Occipital lobe (tissue), 2 donors: ENCODE measurements at regions not wholly inside any gene's neighbourhood (a gene's known extent, or its start where the extent isn't known, plus 50 kb on each side); places are given as distances from the start of the nearest gene placed in this dataset. TPM values are rescaled to one million over a fixed set of nuclear protein-coding genes. Genes with fewer than 3 reads are reported as not detected.

Experiments used
- DNase-seq: peaks from one replicate; lab custom pipeline; 2025; lab: John Stamatoyannopoulos, UW
- small RNA-seq: library from RNA; depleted of rRNA; stranded (forward); fragments of <200 nt; gene quantifications from one replicate; pipeline ENCODE3, GENCODE V24; 2014

GRCh38 chr11:15897211-15897960 lies 459.0 kb downstream of the SOX6 start:
- no peak for DNase-seq

GRCh38 chr11:15901054-15901453 lies 455.3 kb downstream of the SOX6 start:
- no peak for DNase-seq

- no peak for DNase-seq
Measured at GRCh38 chr11:15901790-15902189, 454.6 kb downstream of the SOX6 start.

- DNase-seq, result no peak
Measured at GRCh38 chr11:15903246-15903645, 453.1 kb downstream of the SOX6 start.

GRCh38 chr11:15905366-15906104 lies 450.8 kb downstream of the SOX6 start:
- DNase-seq, result no peak

- DNase-seq, result no peak
Measured at GRCh38 chr11:15906481-15907035, 449.8 kb downstream of the SOX6 start.

- DNase-seq, result no peak
Measured at GRCh38 chr11:15907806-15908205, 448.5 kb downstream of the SOX6 start.

- DNase-seq, result no peak
Measured at GRCh38 chr11:15909937-15910598, 446.3 kb downstream of the SOX6 start.

- no peak for DNase-seq
Measured at GRCh38 chr11:15910761-15911160, 445.6 kb downstream of the SOX6 start.

- no peak for DNase-seq
Measured at GRCh38 chr11:15911377-15912044, 444.8 kb downstream of the SOX6 start.

GRCh38 chr11:15912291-15912690 lies 444.1 kb downstream of the SOX6 start:
- DNase-seq, result no peak

- DNase-seq, result no peak
Measured at GRCh38 chr11:15912825-15913224, 443.5 kb downstream of the SOX6 start.

GRCh38 chr11:15913261-15913660 lies 443.1 kb downstream of the SOX6 start:
- no peak for DNase-seq

Small RNAs in the stretch of these regions (small RNA-seq; reads per million reads assigned to genes)
- gene RF00324, result not detected
